Caco-2 (cell line): ENCODE measurements at regions not wholly inside any gene's neighbourhood (a gene's known extent, or its start where the extent isn't known, plus 50 kb on each side); places are given as distances from the start of the nearest gene placed in this dataset.

Experiments
- BruUV-seq: library from RNA; stranded (reverse); fragments of 400-500 nt; replicated peaks from 2 replicates; lab custom pipeline; 2021; lab: Mats Ljungman, UMichigan
- CTCF ChIA-PET: fragments of 300-600 bp; sonication (Branson Sonifier 250); formaldehyde crosslinking; loops from one replicate; lab custom pipeline; 2022; ENCODE audit warnings: antibody characterized with exemption; lab: Charles Lee
- POLR2A ChIA-PET: fragments of 300-600 bp; sonication (Branson Sonifier 250); formaldehyde crosslinking; loops from one replicate; lab custom pipeline; 2022; ENCODE audit warnings: antibody characterized with exemption; lab: Charles Lee
- DNase-seq, 2 experiments: peaks; one replicate each; pipeline versions ENCODE4 v3.0.0 to v3.0.0-alpha.2; 2020 to 2022
- H3K27me3 ChIP-seq: replicated peaks from 2 replicates; pipeline ENCODE4 v1.6.0; 2011; ENCODE audit warnings: low read length; ENCODE audit not compliant: control insufficient read depth, insufficient read depth
- H3K36me3 ChIP-seq: 2 replicates; pipeline ENCODE4 v1.5.1; 2011; ENCODE audit warnings: low read length; ENCODE audit not compliant: control insufficient read depth, insufficient read depth
- H3K4me1 ChIP-seq: fragments of 250-450 bp; sonication (Bioruptor Pico); 2 replicates; pipeline ENCODE4 v1.5.1; 2020; ENCODE audit warnings: mild to moderate bottlenecking
- H3K4me3 ChIP-seq: 2 replicates; pipeline ENCODE4 v1.5.1; 2011; ENCODE audit warnings: low read depth, mild to moderate bottlenecking, control low read depth, low read length
- H3K9me3 ChIP-seq: fragments of 250-450 bp; sonication (Bioruptor Pico); 2 replicates; pipeline ENCODE4 v1.5.1; 2020; ENCODE audit warnings: mild to moderate bottlenecking, moderate library complexity
- H3K27ac Mint-ChIP-seq: one replicate; pipeline ENCODE4 v1.8.0; 2022; ENCODE audit warnings: mixed read lengths; ENCODE audit not compliant: unreplicated experiment
- H3K27me3 Mint-ChIP-seq: one replicate; pipeline ENCODE4 v1.8.0; 2022; ENCODE audit warnings: mixed read lengths; ENCODE audit not compliant: insufficient read depth, unreplicated experiment
- H3K36me3 Mint-ChIP-seq: one replicate; pipeline ENCODE4 v1.8.0; 2022; ENCODE audit warnings: mild to moderate bottlenecking, mixed read lengths; ENCODE audit not compliant: insufficient read depth, unreplicated experiment
- H3K4me1 Mint-ChIP-seq: one replicate; pipeline ENCODE4 v1.8.0; 2022; ENCODE audit warnings: low read depth, mixed read lengths; ENCODE audit not compliant: unreplicated experiment
- H3K4me3 Mint-ChIP-seq: one replicate; pipeline ENCODE4 v1.8.0; 2022; ENCODE audit warnings: mild to moderate bottlenecking, moderate library complexity, mixed read lengths; ENCODE audit not compliant: unreplicated experiment
- H3K9me3 Mint-ChIP-seq: one replicate; pipeline ENCODE4 v1.8.0; 2022; ENCODE audit warnings: mixed read lengths; ENCODE audit not compliant: unreplicated experiment
- intact Hi-C: fragments of 100-400 bp; cut with micrococcal nuclease; formaldehyde crosslinking; loops from one replicate; pipeline ENCODE4 v1.10.0; 2022; ENCODE audit not compliant: unreplicated experiment
- TF ChIP-seq, protein P1 (sequence below), 2 experiments: fragments of 200-600 bp in 1 of 2; IDR thresholded peaks; 1 replicate in 1 of 2; 2 replicates in 1 of 2; pipeline versions ENCODE4 v1.5.1 to v1.8.0; 2011 to 2022; ENCODE audit warnings: antibody characterized with exemption in 1 of 2, control low read depth in 1 of 2, inconsistent platforms in 1 of 2, low read depth in 1 of 2, low read length in 1 of 2, mild to moderate bottlenecking in 1 of 2, moderate library complexity in 1 of 2; ENCODE audit not compliant: insufficient read depth in 1 of 2, severe bottlenecking in 1 of 2, unreplicated experiment in 1 of 2

DNA sequence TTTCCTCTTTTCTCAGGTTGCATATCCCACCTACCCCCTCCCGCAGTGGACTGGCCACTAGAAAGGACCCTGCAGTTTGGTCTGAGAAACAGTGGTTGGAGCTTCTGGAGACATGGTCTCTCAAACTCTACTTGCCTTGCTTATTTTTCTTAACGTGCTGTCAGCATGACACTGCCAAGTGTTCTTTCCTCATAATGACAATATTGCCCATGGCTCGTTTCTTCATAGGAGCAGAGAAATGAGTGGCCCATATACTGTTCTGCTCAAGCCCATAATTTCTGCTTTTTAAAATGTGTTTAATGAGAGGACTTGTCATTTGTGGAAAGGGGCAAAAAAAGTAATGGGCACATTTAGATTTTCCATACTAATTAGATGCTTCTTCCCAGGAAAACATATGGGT, 828.7 kb downstream of the BCL11A start:
- CTCF ChIA-PET = no interaction called here
- POLR2A ChIA-PET = no interaction called here
- H3K27ac Mint-ChIP-seq = no peak overlapping the region
- no peak overlapping the region for H3K4me3 Mint-ChIP-seq
- no peaks in the 10 kb centered on the region for H3K9me3 ChIP-seq
- peaks cover 2% of the 10 kb centered on the region for H3K27me3 ChIP-seq
- DNase-seq = no peak
- no peaks in the 10 kb centered on the region for H3K4me1 ChIP-seq
- intact Hi-C loops = no loop called here
- no peaks in the 10 kb centered on the region for H3K36me3 Mint-ChIP-seq
- BruUV-seq = no TSS peak
- TF ChIP-seq, protein P1, sequence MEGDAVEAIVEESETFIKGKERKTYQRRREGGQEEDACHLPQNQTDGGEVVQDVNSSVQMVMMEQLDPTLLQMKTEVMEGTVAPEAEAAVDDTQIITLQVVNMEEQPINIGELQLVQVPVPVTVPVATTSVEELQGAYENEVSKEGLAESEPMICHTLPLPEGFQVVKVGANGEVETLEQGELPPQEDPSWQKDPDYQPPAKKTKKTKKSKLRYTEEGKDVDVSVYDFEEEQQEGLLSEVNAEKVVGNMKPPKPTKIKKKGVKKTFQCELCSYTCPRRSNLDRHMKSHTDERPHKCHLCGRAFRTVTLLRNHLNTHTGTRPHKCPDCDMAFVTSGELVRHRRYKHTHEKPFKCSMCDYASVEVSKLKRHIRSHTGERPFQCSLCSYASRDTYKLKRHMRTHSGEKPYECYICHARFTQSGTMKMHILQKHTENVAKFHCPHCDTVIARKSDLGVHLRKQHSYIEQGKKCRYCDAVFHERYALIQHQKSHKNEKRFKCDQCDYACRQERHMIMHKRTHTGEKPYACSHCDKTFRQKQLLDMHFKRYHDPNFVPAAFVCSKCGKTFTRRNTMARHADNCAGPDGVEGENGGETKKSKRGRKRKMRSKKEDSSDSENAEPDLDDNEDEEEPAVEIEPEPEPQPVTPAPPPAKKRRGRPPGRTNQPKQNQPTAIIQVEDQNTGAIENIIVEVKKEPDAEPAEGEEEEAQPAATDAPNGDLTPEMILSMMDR (IDR thresholded peaks at IDR 0.05; ENCODE audit: insufficient read depth in 1 of 2, low read depth in 1 of 2, low read length in 1 of 2, severe bottlenecking in 1 of 2, unreplicated experiment in 1 of 2) = no peak
- no peaks in the 10 kb centered on the region for H3K36me3 ChIP-seq
- no peaks in the 10 kb centered on the region for H3K4me1 Mint-ChIP-seq
- H3K4me3 ChIP-seq = no peak overlapping the region
- H3K27me3 Mint-ChIP-seq = peaks cover 6% of the 10 kb centered on the region
- H3K9me3 Mint-ChIP-seq = no peaks in the 10 kb centered on the region

- H3K4me3 ChIP-seq = no peak overlapping the region
- H3K36me3 ChIP-seq = no peaks in the 10 kb centered on the region
- intact Hi-C loops = no loop called here
- Mint-ChIP-seq H3K4me1 (no peaks in the 10 kb centered on the region), H3K4me3 (no peak overlapping the region), H3K27ac (no peak overlapping the region), H3K36me3 (no peaks in the 10 kb centered on the region), H3K27me3 (peaks cover 5% of the 10 kb centered on the region), H3K9me3 (no peaks in the 10 kb centered on the region)
- no peaks in the 10 kb centered on the region for H3K4me1 ChIP-seq
- H3K27me3 ChIP-seq = peaks cover 2% of the 10 kb centered on the region
- ChIA-PET CTCF (no interaction called here), POLR2A (no interaction called here)
- H3K9me3 ChIP-seq = no peaks in the 10 kb centered on the region
- no TSS peak for BruUV-seq
- TF ChIP-seq, protein P1 (IDR thresholded peaks at IDR 0.05; ENCODE audit: insufficient read depth in 1 of 2, low read depth in 1 of 2, low read length in 1 of 2, severe bottlenecking in 1 of 2, unreplicated experiment in 1 of 2) = no peak
- DNase-seq = no peak
Observed at GRCh38 chr2:59720296-59720866, 833.1 kb downstream of the BCL11A start.

- peaks cover 8% of the 10 kb centered on the region for H3K27me3 Mint-ChIP-seq
- H3K36me3 Mint-ChIP-seq = no peaks in the 10 kb centered on the region
- H3K4me1 Mint-ChIP-seq = no peaks in the 10 kb centered on the region
- Histone ChIP-seq H3K4me3 (no peak overlapping the region), H3K4me1 (no peaks in the 10 kb centered on the region), H3K36me3 (no peaks in the 10 kb centered on the region), H3K27me3 (no peaks in the 10 kb centered on the region; the same call in 1 of the 2 replicates), H3K9me3 (no peaks in the 10 kb centered on the region)
- BruUV-seq = no TSS peak
- H3K9me3 Mint-ChIP-seq = no peaks in the 10 kb centered on the region
- TF ChIP-seq, protein P1 (IDR thresholded peaks at IDR 0.05; ENCODE audit: insufficient read depth in 1 of 2, low read depth in 1 of 2, low read length in 1 of 2, severe bottlenecking in 1 of 2, unreplicated experiment in 1 of 2) = no peak
- intact Hi-C loops = no loop called here
- ChIA-PET CTCF (no interaction called here), POLR2A (no interaction called here)
- DNase-seq = no peak
- no peak overlapping the region for H3K27ac Mint-ChIP-seq
- H3K4me3 Mint-ChIP-seq = no peak overlapping the region
Observed at GRCh38 chr2:59713577-59713976, 839.9 kb downstream of the BCL11A start.
